ENCODE measurements at regions not wholly inside any gene's neighbourhood (a gene's known extent, or its start where the extent isn't known, plus 50 kb on each side); places are given as distances from the start of the nearest gene placed in this dataset.

DNA sequence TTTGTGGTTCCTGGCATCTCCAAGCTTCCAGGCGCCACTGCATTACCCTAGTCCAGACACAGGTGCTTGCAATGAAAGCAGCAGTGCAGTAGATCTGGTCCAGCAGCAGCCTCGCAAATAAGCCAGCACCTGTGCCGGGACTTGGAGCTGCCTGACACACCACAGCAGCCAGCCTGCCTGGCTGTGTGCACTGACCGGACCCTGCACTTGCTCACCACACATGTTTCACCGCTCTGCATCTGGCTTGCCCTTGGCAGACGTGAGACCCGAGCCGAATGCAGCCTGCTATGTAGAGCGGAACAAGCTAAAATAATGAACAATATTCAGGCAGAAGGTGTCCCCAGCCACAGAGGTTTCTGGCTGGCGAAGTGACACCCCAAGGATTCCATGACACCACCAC lies 123.6 kb upstream of the POM121L12 start:
- TF ChIP-seq, protein P1, sequence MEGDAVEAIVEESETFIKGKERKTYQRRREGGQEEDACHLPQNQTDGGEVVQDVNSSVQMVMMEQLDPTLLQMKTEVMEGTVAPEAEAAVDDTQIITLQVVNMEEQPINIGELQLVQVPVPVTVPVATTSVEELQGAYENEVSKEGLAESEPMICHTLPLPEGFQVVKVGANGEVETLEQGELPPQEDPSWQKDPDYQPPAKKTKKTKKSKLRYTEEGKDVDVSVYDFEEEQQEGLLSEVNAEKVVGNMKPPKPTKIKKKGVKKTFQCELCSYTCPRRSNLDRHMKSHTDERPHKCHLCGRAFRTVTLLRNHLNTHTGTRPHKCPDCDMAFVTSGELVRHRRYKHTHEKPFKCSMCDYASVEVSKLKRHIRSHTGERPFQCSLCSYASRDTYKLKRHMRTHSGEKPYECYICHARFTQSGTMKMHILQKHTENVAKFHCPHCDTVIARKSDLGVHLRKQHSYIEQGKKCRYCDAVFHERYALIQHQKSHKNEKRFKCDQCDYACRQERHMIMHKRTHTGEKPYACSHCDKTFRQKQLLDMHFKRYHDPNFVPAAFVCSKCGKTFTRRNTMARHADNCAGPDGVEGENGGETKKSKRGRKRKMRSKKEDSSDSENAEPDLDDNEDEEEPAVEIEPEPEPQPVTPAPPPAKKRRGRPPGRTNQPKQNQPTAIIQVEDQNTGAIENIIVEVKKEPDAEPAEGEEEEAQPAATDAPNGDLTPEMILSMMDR (conservative IDR thresholded peaks at IDR 0.05 in 1 of 2, IDR thresholded peaks at IDR 0.05 in 1 of 2; ENCODE audit: extremely low read depth in 1 of 2, insufficient read depth in 1 of 2, low read depth in 1 of 2, low read length in 2 of 2): no peak
- TF ChIP-seq EZH2 (IDR thresholded peaks at IDR 0.05; ENCODE audit: borderline replicate concordance, low read length): no peak

Measured in mammary epithelial cell (primary cell).